Uterus (tissue), 2 donors: ENCODE measurements at regions not wholly inside any gene's neighbourhood (a gene's known extent, or its start where the extent isn't known, plus 50 kb on each side); places are given as distances from the start of the nearest gene placed in this dataset.

ENCODE experiments used
- POLR2A ChIP-seq, 2 donors: fragments of 450-650 bp; IDR thresholded peaks; one replicate each; pipeline ENCODE4 v1.6.1; 2016; ENCODE audit warnings: antibody characterized with exemption in 2 of 2, mild to moderate bottlenecking in 1 of 2, moderate library complexity in 1 of 2
- TF ChIP-seq, protein P1 (sequence below), 4 experiments: fragments of 200-600 bp in 2 of 4; fragments of 450-650 bp in 2 of 4; sonication (generic) in 2 of 4; IDR thresholded peaks; one replicate each; pipeline ENCODE4 v1.5.1; 2016 to 2019; ENCODE audit warnings: antibody characterized with exemption in 4 of 4, mild to moderate bottlenecking in 2 of 4, moderate library complexity in 1 of 4

GRCh38 chr6:121890307-121890910 is 455.0 kb downstream of the GJA1 start:
- TF ChIP-seq, protein P1, sequence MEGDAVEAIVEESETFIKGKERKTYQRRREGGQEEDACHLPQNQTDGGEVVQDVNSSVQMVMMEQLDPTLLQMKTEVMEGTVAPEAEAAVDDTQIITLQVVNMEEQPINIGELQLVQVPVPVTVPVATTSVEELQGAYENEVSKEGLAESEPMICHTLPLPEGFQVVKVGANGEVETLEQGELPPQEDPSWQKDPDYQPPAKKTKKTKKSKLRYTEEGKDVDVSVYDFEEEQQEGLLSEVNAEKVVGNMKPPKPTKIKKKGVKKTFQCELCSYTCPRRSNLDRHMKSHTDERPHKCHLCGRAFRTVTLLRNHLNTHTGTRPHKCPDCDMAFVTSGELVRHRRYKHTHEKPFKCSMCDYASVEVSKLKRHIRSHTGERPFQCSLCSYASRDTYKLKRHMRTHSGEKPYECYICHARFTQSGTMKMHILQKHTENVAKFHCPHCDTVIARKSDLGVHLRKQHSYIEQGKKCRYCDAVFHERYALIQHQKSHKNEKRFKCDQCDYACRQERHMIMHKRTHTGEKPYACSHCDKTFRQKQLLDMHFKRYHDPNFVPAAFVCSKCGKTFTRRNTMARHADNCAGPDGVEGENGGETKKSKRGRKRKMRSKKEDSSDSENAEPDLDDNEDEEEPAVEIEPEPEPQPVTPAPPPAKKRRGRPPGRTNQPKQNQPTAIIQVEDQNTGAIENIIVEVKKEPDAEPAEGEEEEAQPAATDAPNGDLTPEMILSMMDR (IDR thresholded peaks at IDR 0.05), result no peak
- TF ChIP-seq POLR2A (IDR thresholded peaks at IDR 0.05), result no peak
